ENCODE measurements at regions not wholly inside any gene's neighbourhood (a gene's known extent, or its start where the extent isn't known, plus 50 kb on each side); places are given as distances from the start of the nearest gene placed in this dataset.
"Not testable (repeated sequence)": the region's sequence is repeated elsewhere in the genome, so short reads cannot be mapped to it uniquely, and the experiment has no call there.

DNA sequence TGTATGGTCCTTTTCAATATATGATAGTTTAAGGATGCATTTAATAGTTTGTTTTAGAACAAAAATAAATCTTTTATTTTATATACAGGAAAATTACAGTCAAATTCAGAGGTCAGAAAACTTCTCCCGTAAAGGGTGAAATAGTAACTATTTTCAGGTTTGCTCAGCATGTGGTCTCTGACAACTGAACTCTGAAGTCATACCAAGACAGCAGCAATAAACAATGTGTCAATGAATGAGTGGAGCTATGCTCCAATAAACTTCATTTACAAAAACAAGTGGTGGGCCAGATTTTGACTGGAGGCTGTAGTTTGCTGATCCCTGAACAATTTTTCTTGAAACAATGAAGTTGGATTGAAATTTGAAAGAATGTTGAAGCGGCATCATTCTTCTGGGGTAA is 123.6 kb downstream of the ZNF248 start:
- H3K79me1 ChIP-seq (ENCODE audit: low read length) = no peaks in the 10 kb centered on the region
- no peak overlapping the region for H3K4ac ChIP-seq (ENCODE audit: low read depth, low read length)
- no peak for DNase-seq
- H3K79me2 ChIP-seq (ENCODE audit: control insufficient read depth, insufficient read depth, low read length) = no peaks in the 10 kb centered on the region
- H3K9ac ChIP-seq (ENCODE audit: low read length) = no peak overlapping the region
- H4K5ac ChIP-seq (ENCODE audit: low read length) = no peak overlapping the region
- no peak overlapping the region for H2BK120ac ChIP-seq (ENCODE audit: low read depth, low read length)
- no peaks in the 10 kb centered on the region for H3K36me3 ChIP-seq (ENCODE audit: control insufficient read depth, insufficient read depth, low read length)
- no peak overlapping the region for H3K56ac ChIP-seq (ENCODE audit: low read length)
- no peak overlapping the region for H3K27ac ChIP-seq (ENCODE audit: low read depth, low read length)
- H3K23ac ChIP-seq (ENCODE audit: low read length) = no peak overlapping the region
- H3K4me3 ChIP-seq (ENCODE audit: low read length) = no peak overlapping the region
- H2BK5ac ChIP-seq (ENCODE audit: low read length) = no peak overlapping the region
- WGBS (ENCODE audit: extremely low coverage, insufficient coverage, low lambda C conversion rate) = no CpG with 5 or more reads among the region's 2 CpGs
- no peak overlapping the region for H2AK5ac ChIP-seq (ENCODE audit: low read length)
- no peak overlapping the region for H2BK15ac ChIP-seq (replicated peaks; ENCODE audit: low read depth)
- H3K4me2 ChIP-seq (ENCODE audit: low read length) = no peak overlapping the region
- H4K8ac ChIP-seq (ENCODE audit: low read depth, low read length) = no peak overlapping the region
- no peak overlapping the region for H3K18ac ChIP-seq (ENCODE audit: low read length)
- H3K4me1 ChIP-seq (ENCODE audit: control insufficient read depth, low read depth, low read length) = no peaks in the 10 kb centered on the region
- no peaks in the 10 kb centered on the region for H3K27me3 ChIP-seq (ENCODE audit: insufficient read depth, low read length, poor library complexity)

DNA sequence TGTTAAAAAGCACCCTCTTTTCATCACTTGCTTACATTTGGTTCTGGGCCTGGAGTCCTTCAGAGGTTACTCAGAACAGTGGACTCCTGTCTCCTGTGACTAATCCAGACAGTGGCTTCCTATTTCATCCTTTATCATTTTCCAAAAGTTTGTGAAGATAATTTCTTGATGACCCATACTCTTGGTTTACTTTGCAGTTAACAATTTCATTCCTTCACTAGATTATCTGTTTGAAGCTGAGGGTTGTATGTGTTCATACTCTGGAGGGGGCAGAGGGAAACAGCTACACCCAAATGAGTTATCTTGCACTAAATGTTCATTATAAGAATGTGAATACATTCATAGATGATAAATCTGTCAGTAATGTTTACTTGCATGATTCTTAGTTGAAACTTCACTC is 124.7 kb downstream of the ZNF248 start:
- no peak for DNase-seq

DNA sequence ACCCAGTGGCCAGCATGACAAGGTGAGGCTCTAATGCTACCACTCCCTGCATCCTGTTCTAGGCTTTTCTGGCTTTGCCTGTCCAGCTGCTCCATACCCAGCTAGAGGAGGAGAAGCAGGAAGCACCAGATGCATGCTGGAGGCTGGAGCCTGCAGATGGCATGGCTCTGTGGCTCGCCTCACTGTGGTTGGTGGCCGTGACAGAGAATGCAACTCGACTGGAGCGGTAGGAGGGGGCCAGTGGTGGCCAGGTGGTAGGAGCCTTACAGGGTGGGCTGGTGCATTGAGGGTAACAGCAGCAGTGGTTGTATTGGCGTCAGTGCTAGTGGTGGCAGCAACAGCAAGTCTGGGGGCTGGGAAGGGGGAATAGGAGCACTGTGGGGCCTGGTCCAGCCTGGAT is 128.6 kb downstream of the ZNF248 start:
- Histone ChIP-seq H3K9ac (ENCODE audit: low read length) (no peak overlapping the region), H3K4ac (ENCODE audit: low read depth, low read length) (no peak overlapping the region), H4K8ac (ENCODE audit: low read depth, low read length) (no peak overlapping the region), H2BK15ac (replicated peaks; ENCODE audit: low read depth) (no peak overlapping the region), H3K36me3 (ENCODE audit: control insufficient read depth, insufficient read depth, low read length) (no peaks in the 10 kb centered on the region), H3K27me3 (ENCODE audit: insufficient read depth, low read length, poor library complexity) (no peaks in the 10 kb centered on the region), H3K4me3 (ENCODE audit: low read length) (no peak overlapping the region), H3K4me1 (ENCODE audit: control insufficient read depth, low read depth, low read length) (no peaks in the 10 kb centered on the region), H3K23ac (ENCODE audit: low read length) (no peak overlapping the region), H2BK120ac (ENCODE audit: low read depth, low read length) (no peak overlapping the region), H3K79me2 (ENCODE audit: control insufficient read depth, insufficient read depth, low read length) (no peaks in the 10 kb centered on the region), H3K18ac (ENCODE audit: low read length) (no peak overlapping the region), H3K4me2 (ENCODE audit: low read length) (no peak overlapping the region), H2AK5ac (ENCODE audit: low read length) (no peak overlapping the region), H4K5ac (ENCODE audit: low read length) (no peak overlapping the region), H2BK5ac (ENCODE audit: low read length) (no peak overlapping the region), H3K56ac (ENCODE audit: low read length) (no peak overlapping the region), H3K27ac (ENCODE audit: low read depth, low read length) (no peak overlapping the region), H3K79me1 (ENCODE audit: low read length) (no peaks in the 10 kb centered on the region)
- WGBS (ENCODE audit: extremely low coverage, insufficient coverage, low lambda C conversion rate) = no CpG with 5 or more reads among the region's 5 CpGs
- DNase-seq = no peak

More for the DNA sequence above, 124.7 kb downstream of the ZNF248 start:
- no peak overlapping the region for H3K23ac ChIP-seq (ENCODE audit: low read length)
- no peaks in the 10 kb centered on the region for H3K27me3 ChIP-seq (ENCODE audit: insufficient read depth, low read length, poor library complexity)
- no peak overlapping the region for H2AK5ac ChIP-seq (ENCODE audit: low read length)
- no peak overlapping the region for H2BK15ac ChIP-seq (replicated peaks; ENCODE audit: low read depth)
- H4K5ac ChIP-seq (ENCODE audit: low read length) = no peak overlapping the region
- H3K4me3 ChIP-seq (ENCODE audit: low read length) = no peak overlapping the region
- no peak overlapping the region for H3K56ac ChIP-seq (ENCODE audit: low read length)
- H2BK120ac ChIP-seq (ENCODE audit: low read depth, low read length) = no peak overlapping the region
- H3K27ac ChIP-seq (ENCODE audit: low read depth, low read length) = no peak overlapping the region
- H3K18ac ChIP-seq (ENCODE audit: low read length) = no peak overlapping the region
- H3K79me1 ChIP-seq (ENCODE audit: low read length) = no peaks in the 10 kb centered on the region
- no peak overlapping the region for H3K4me2 ChIP-seq (ENCODE audit: low read length)
- no peak overlapping the region for H3K9ac ChIP-seq (ENCODE audit: low read length)
- no peak overlapping the region for H3K4ac ChIP-seq (ENCODE audit: low read depth, low read length)
- no peaks in the 10 kb centered on the region for H3K79me2 ChIP-seq (ENCODE audit: control insufficient read depth, insufficient read depth, low read length)
- H2BK5ac ChIP-seq (ENCODE audit: low read length) = no peak overlapping the region
- H3K36me3 ChIP-seq (ENCODE audit: control insufficient read depth, insufficient read depth, low read length) = no peaks in the 10 kb centered on the region
- H3K4me1 ChIP-seq (ENCODE audit: control insufficient read depth, low read depth, low read length) = no peaks in the 10 kb centered on the region
- no peak overlapping the region for H4K8ac ChIP-seq (ENCODE audit: low read depth, low read length)

DNA sequence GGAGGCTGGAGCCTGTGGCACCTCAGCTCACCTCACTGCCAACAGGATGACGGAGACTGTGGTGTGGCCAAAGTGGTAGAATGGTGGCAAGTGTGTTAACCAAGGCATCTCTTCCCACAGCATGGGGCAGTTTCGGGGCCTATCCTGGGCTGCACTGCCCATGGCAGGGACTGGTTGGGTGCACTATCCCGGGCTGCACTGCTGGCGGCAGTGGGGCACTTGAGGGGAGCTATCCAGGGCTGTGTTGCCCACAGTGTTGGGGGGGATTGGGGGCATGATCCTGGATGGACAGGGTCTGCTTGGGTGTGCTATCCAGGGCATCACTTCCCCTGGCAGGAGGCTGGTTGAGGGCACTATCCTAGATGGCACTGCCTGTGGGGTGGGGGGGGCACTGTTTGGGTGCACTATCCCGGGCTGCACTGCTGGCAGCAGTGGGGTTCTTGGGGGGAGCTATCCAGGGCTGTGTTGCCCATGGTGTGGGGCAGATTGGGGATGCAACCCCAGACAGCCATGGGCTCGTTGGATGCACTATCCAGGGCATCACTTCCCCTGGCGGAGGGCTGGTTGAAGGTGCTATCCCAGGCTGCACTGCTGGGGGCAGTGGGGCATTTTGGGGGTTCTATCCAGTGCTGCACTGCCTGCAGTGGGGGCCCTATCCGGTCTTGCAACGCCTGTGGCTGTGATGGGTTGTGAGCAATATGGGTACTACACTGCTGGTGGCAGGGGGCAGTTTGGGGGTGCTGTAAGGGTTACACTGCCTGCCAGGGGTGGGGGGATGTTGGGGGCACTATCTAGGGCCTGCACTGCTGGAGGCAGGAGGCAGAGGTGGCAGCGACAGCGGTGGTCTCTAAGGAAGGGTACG is 129.7 kb downstream of the ZNF248 start:
- Histone ChIP-seq H3K79me2 (ENCODE audit: control insufficient read depth, insufficient read depth, low read length) (no peaks in the 10 kb centered on the region), H2BK15ac (replicated peaks; ENCODE audit: low read depth) (no peak overlapping the region), H3K4ac (ENCODE audit: low read depth, low read length) (no peak overlapping the region), H2AK5ac (ENCODE audit: low read length) (no peak overlapping the region), H3K23ac (ENCODE audit: low read length) (no peak overlapping the region), H3K79me1 (ENCODE audit: low read length) (no peaks in the 10 kb centered on the region), H4K5ac (ENCODE audit: low read length) (no peak overlapping the region), H2BK5ac (ENCODE audit: low read length) (no peak overlapping the region), H3K27me3 (ENCODE audit: insufficient read depth, low read length, poor library complexity) (no peaks in the 10 kb centered on the region), H2BK120ac (ENCODE audit: low read depth, low read length) (no peak overlapping the region), H3K56ac (ENCODE audit: low read length) (no peak overlapping the region), H3K36me3 (ENCODE audit: control insufficient read depth, insufficient read depth, low read length) (no peaks in the 10 kb centered on the region), H3K4me3 (ENCODE audit: low read length) (no peak overlapping the region), H3K27ac (ENCODE audit: low read depth, low read length) (no peak overlapping the region), H4K8ac (ENCODE audit: low read depth, low read length) (no peak overlapping the region), H3K4me2 (ENCODE audit: low read length) (no peak overlapping the region), H3K4me1 (ENCODE audit: control insufficient read depth, low read depth, low read length) (no peaks in the 10 kb centered on the region), H3K9ac (ENCODE audit: low read length) (no peak overlapping the region), H3K18ac (ENCODE audit: low read length) (no peak overlapping the region)
- DNase-seq = no peak
- WGBS (ENCODE audit: extremely low coverage, insufficient coverage, low lambda C conversion rate) = no CpG with 5 or more reads among the region's 12 CpGs

DNA sequence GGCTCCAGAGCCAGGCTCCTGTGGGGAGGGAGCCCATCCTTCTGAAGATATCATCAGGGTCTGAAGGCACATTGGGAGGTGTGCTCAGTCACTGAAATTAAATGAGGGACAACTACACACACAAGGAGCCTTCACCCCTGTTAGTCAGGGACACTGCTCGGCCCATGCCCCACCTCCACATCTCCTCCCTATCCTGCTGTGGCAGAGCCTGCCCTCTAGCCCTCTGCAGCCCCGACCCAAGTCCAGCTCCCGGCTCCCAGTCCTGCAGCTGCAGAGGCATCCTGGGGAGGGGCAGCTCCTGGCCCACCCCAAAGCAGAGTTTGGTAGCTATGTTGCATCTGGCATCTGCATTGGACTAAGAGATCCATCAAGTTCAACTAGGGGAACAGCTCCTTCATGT is 136.3 kb downstream of the ZNF248 start:
- H2BK5ac ChIP-seq (ENCODE audit: low read length) = no peak overlapping the region
- H4K8ac ChIP-seq (ENCODE audit: low read depth, low read length) = no peak overlapping the region
- DNase-seq = no peak
- H3K4ac ChIP-seq (ENCODE audit: low read depth, low read length) = no peak overlapping the region
- no peaks in the 10 kb centered on the region for H3K79me2 ChIP-seq (ENCODE audit: control insufficient read depth, insufficient read depth, low read length)
- H4K5ac ChIP-seq (ENCODE audit: low read length) = no peak overlapping the region
- H2BK120ac ChIP-seq (ENCODE audit: low read depth, low read length) = no peak overlapping the region
- no peak overlapping the region for H3K4me3 ChIP-seq (ENCODE audit: low read length)
- H2AK5ac ChIP-seq (ENCODE audit: low read length) = no peak overlapping the region
- no peaks in the 10 kb centered on the region for H3K4me1 ChIP-seq (ENCODE audit: control insufficient read depth, low read depth, low read length)
- H3K79me1 ChIP-seq (ENCODE audit: low read length) = no peaks in the 10 kb centered on the region
- H3K27me3 ChIP-seq (ENCODE audit: insufficient read depth, low read length, poor library complexity) = no peaks in the 10 kb centered on the region
- no peak overlapping the region for H3K23ac ChIP-seq (ENCODE audit: low read length)
- no peak overlapping the region for H3K27ac ChIP-seq (ENCODE audit: low read depth, low read length)
- H3K56ac ChIP-seq (ENCODE audit: low read length) = no peak overlapping the region
- H3K36me3 ChIP-seq (ENCODE audit: control insufficient read depth, insufficient read depth, low read length) = no peaks in the 10 kb centered on the region
- no peak overlapping the region for H3K4me2 ChIP-seq (ENCODE audit: low read length)
- H2BK15ac ChIP-seq (replicated peaks; ENCODE audit: low read depth) = no peak overlapping the region
- H3K9ac ChIP-seq (ENCODE audit: low read length) = no peak overlapping the region
- no peak overlapping the region for H3K18ac ChIP-seq (ENCODE audit: low read length)
- no CpG with 5 or more reads among the region's 3 CpGs for WGBS (ENCODE audit: extremely low coverage, insufficient coverage, low lambda C conversion rate)

DNA sequence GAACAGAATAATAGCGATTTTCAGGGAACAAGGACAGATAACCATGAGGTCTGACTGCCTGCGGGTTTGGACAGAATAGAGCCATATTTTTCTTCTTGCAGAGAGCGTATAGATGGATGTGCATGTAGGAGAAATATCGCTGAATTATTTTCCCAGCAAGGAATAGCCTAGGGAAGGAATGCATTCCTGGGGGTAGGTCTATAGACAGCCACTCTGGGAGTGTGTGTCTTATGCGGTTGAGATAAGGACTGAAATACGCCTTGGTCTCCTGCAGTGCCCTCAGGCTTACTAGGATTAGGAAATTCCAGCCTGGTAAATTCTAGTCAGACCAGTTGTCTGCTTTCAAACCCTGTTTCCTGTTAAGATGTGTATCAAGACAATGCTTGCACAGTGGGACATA is 139.3 kb downstream of the ZNF248 start:
- H3K18ac ChIP-seq (ENCODE audit: low read length) = not testable (repeated sequence)

More for the DNA sequence above, 139.3 kb downstream of the ZNF248 start:
- H3K79me1 ChIP-seq (ENCODE audit: low read length); H2BK120ac ChIP-seq (ENCODE audit: low read depth, low read length); H2BK5ac ChIP-seq (ENCODE audit: low read length); H3K56ac ChIP-seq (ENCODE audit: low read length); H3K36me3 ChIP-seq (ENCODE audit: control insufficient read depth, insufficient read depth, low read length); H2AK5ac ChIP-seq (ENCODE audit: low read length); H4K5ac ChIP-seq (ENCODE audit: low read length); H3K23ac ChIP-seq (ENCODE audit: low read length); H3K4ac ChIP-seq (ENCODE audit: low read depth, low read length); H3K4me1 ChIP-seq (ENCODE audit: control insufficient read depth, low read depth, low read length); H3K27me3 ChIP-seq (ENCODE audit: insufficient read depth, low read length, poor library complexity); H3K9ac ChIP-seq (ENCODE audit: low read length); H2BK15ac ChIP-seq (replicated peaks; ENCODE audit: low read depth); DNase-seq; H3K79me2 ChIP-seq (ENCODE audit: control insufficient read depth, insufficient read depth, low read length); H3K4me3 ChIP-seq (ENCODE audit: low read length); H4K8ac ChIP-seq (ENCODE audit: low read depth, low read length); H3K4me2 ChIP-seq (ENCODE audit: low read length); H3K27ac ChIP-seq (ENCODE audit: low read depth, low read length): not testable (repeated sequence)
- WGBS (ENCODE audit: extremely low coverage, insufficient coverage, low lambda C conversion rate) = no CpG with 5 or more reads among the region's 6 CpGs

Data from mesendoderm (in vitro differentiated cells).